D721Med (cell line): ENCODE measurements at regions not wholly inside any gene's neighbourhood (a gene's known extent, or its start where the extent isn't known, plus 50 kb on each side); places are given as distances from the start of the nearest gene placed in this dataset.
A peak's percentile ranks its signal among the peaks of the same experiment; 100 is the strongest.

ENCODE experiments used
- DNase-seq: peaks from one replicate; pipeline ENCODE4 v3.0.0; 2011; ENCODE audit warnings: low spot score; ENCODE audit not compliant: insufficient read length
- FAIRE-seq: peaks from 2 replicates; lab custom pipeline; 2011; peaks lifted over from hg19 to GRCh38; lab: Jason Lieb, UNC
- CTCF ChIP-seq: IDR thresholded peaks from 2 replicates; pipeline ENCODE4 v1.5.1; 2012; ENCODE audit warnings: mild to moderate bottlenecking, control low read depth; ENCODE audit not compliant: insufficient read depth; ENCODE audit errors: missing control alignments

GRCh38 chr2:145548479-145548878 is 1028.6 kb upstream of the ZEB2 start:
- FAIRE-seq (no peak), DNase-seq (no peak)
- TF ChIP-seq CTCF, result no peak

- FAIRE-seq, result peak; percentile 35
- no peak for TF ChIP-seq CTCF
- DNase-seq, result no peak
Observed at GRCh38 chr2:145547620-145548019, 1027.7 kb upstream of the ZEB2 start.

- TF ChIP-seq CTCF, result no peak
- DNase-seq (no peak), FAIRE-seq (no peak)
Observed at GRCh38 chr2:145546091-145546490, 1026.2 kb upstream of the ZEB2 start.

- FAIRE-seq (no peak), DNase-seq (no peak)
- TF ChIP-seq CTCF, result no peak
Observed at GRCh38 chr2:145543856-145544255, 1023.9 kb upstream of the ZEB2 start.

- DNase-seq (no peak), FAIRE-seq (no peak)
- no peak for TF ChIP-seq CTCF
Observed at GRCh38 chr2:145543155-145543554, 1023.2 kb upstream of the ZEB2 start.

- FAIRE-seq, result no peak
- TF ChIP-seq CTCF, result no peak
- no peak for DNase-seq
Observed at GRCh38 chr2:145541028-145541427, 1021.1 kb upstream of the ZEB2 start.

- FAIRE-seq (no peak), DNase-seq (no peak)
- TF ChIP-seq CTCF, result no peak
Observed at GRCh38 chr2:145538661-145539350, 1018.9 kb upstream of the ZEB2 start.
